ENCODE measurements at regions not wholly inside any gene's neighbourhood (a gene's known extent, or its start where the extent isn't known, plus 50 kb on each side); places are given as distances from the start of the nearest gene placed in this dataset.

- TF ChIP-seq TSHZ2 (CRISPR knock-in tag; IDR thresholded peaks at IDR 0.05) (no peak), CSRNP3 (CRISPR knock-in tag; IDR thresholded peaks at IDR 0.05) (no peak), ZFP3 (CRISPR knock-in tag; IDR thresholded peaks at IDR 0.05) (no peak), ARNTL (CRISPR knock-in tag; IDR thresholded peaks at IDR 0.05; ENCODE audit: borderline replicate concordance, low read depth) (no peak), RARB (CRISPR knock-in tag; IDR thresholded peaks at IDR 0.05) (no peak), ESRRG (CRISPR knock-in tag; IDR thresholded peaks at IDR 0.05) (no peak), POU6F1 (CRISPR knock-in tag; IDR thresholded peaks at IDR 0.05; ENCODE audit: borderline replicate concordance, low read depth) (no peak), PATZ1 (CRISPR knock-in tag; IDR thresholded peaks at IDR 0.05; ENCODE audit: borderline replicate concordance) (no peak), ISL1 (CRISPR knock-in tag; IDR thresholded peaks at IDR 0.05) (no peak), ZC3H10 (CRISPR knock-in tag; IDR thresholded peaks at IDR 0.05) (no peak), CSDC2 (CRISPR knock-in tag; IDR thresholded peaks at IDR 0.05) (no peak), TCF4 (CRISPR knock-in tag; IDR thresholded peaks at IDR 0.05; ENCODE audit: borderline replicate concordance) (no peak), PPARA (CRISPR knock-in tag; IDR thresholded peaks at IDR 0.05; ENCODE audit: borderline replicate concordance) (no peak)
- no peak for ATAC-seq
Measured at GRCh38 chr3:103341078-103341606, 906.3 kb downstream of the ZPLD1 start.

- ATAC-seq = no peak
- TF ChIP-seq ZNF70 (CRISPR knock-in tag; IDR thresholded peaks at IDR 0.05) (no peak), PATZ1 (CRISPR knock-in tag; IDR thresholded peaks at IDR 0.05; ENCODE audit: borderline replicate concordance) (no peak), RARB (CRISPR knock-in tag; IDR thresholded peaks at IDR 0.05) (no peak), ZC3H10 (CRISPR knock-in tag; IDR thresholded peaks at IDR 0.05) (no peak), CREB5 (CRISPR knock-in tag; IDR thresholded peaks at IDR 0.05; ENCODE audit: low read depth) (no peak), PPARA (CRISPR knock-in tag; IDR thresholded peaks at IDR 0.05; ENCODE audit: borderline replicate concordance) (no peak), BACH2 (CRISPR knock-in tag; IDR thresholded peaks at IDR 0.05; ENCODE audit: borderline replicate concordance) (no peak), TSHZ2 (CRISPR knock-in tag; IDR thresholded peaks at IDR 0.05) (no peak)
Measured at GRCh38 chr3:103342205-103342731, 907.5 kb downstream of the ZPLD1 start.
